NCI-H2081 (cell line): ENCODE measurements at regions not wholly inside any gene's neighbourhood (a gene's known extent, or its start where the extent isn't known, plus 50 kb on each side); places are given as distances from the start of the nearest gene placed in this dataset.

ENCODE experiments used
- DNase-seq, 2 experiments: peaks; one replicate each; lab custom pipeline; 2025; lab: John Stamatoyannopoulos, UW

DNA sequence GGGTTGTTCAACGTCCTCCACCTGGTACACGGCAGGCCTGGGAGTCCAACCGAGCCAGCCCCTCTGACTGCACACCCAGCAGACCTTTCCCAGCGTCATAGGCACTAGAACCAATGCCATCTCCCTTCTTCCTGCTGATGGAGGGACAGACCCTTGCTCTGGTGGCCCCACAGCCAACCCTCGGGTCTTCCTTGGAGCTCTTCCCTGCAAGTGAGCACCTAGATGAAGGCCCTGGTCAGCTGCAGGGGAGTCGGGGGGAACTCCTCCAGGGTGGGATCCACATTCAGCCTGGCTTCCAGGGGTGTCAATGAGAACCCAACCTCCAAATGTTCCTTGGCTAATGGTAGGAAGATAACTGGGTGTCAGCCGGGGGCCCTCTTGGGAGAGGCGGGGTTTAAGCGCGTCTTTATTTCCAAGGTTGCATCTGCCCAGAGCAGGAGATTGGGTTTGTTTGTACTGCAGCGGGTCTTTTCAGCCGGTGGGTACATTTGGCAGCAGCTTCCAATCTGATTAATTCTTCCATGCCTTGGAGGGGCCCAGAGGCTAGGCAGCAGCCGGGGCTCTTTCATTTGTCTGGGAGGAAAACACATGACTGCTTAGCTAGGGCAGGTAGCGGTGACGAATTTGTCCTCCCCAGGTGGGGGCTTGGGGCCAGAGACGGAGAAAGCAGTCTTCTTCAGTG lies 56.0 kb upstream of the SHISAL1 start:
- DNase-seq: no peak

DNA sequence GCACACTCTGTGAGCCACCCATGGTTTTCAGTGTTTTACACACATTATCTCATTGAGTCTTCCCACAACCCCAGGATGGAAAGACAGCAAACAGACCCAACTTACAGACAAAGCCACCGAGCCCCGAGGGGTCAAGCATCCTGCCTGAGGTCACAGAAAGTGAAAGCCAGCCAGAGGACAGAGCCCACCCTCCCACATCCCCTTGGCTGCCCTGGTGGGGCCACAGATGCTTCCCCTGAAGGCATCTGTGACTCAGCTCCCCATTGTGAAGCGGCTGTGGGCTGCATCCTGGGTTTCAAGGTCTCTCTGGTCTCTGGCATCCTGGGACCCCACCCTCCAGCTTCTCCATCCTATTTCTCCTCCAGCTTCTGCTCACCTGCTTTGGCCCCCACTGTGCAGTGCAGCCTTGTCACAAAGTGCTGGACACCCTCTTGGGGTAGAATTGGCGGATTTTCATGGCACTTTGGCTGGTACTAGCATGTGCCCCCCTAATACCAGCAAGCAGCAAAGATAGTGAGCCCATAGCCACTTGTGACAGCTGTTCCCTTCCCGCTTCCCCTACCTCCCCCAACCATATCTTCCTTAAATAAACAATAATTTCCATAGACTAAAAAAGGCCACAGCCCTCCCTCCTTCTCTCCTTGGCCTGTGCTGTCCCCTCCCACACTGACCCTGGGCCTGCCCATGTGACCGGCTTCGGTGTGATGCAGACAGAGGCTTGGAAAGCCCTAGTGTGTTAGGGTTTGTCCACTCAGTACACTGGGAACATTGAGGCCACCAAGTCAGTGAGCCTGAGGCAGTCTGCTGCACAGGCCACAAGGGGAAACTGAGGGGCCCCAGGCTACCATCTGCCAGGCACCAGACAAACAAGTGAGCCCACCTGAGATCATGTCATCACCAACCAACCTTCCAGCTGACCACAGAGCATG lies 53.9 kb upstream of the SHISAL1 start:
- DNase-seq: no peak

DNA sequence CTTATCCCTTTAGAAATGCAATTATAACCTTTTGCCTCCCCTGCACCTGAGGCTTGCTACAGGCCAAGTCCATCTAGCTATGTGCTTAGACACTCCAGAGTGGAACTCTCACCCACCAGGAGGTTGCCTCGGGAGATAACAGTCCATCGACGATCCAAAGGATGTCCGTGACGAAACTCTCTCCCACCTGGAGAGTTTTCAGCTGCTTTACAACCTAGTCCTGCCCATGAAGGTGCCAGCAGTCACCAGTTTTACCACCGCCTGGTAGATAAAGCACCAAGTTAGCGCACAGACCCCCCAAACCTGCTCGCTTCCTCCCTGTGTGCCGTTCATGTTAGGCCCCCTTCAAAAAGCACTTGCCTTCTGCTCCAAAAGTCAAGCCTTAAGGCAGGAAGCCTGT lies 53.1 kb upstream of the SHISAL1 start:
- no peak for DNase-seq

DNA sequence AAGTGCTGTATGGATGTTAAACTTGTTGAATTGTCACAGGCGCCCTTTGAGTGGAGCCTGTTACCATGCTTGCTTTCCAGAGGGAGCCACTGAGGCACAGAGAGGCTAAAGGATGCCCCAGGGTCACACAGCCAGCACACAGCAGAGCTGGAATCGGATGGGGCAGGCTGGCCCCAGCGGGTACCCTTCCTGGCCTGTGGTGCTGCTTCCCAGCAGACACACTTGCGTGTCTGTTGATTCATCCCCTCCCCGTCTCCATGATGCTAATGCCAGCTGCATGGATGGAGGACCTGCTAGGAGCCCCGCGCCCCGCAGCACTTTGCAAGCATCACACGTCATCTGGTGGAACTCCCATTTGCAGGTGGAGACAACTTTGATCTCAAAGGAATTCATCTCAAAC lies 52.4 kb upstream of the SHISAL1 start:
- no peak for DNase-seq

DNA sequence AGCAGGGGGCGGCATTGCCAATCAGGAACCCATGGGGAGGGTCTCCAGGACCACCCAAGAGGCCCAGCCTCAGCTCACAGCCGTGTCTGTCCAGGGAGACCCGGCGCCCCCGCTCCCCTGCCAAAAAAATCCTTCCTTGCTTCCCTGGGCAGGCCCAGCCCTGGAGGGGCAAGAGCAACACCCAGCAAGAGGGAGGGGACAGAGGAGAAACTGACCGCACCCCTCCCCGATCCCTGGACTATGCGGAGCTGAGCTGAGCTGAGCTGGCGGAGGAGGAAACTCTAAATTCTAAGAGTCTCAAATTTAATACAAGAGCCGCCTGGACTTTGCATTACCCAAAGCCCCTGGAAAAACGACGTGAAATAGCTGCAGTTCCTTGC lies 52.0 kb upstream of the SHISAL1 start:
- no peak for DNase-seq

DNA sequence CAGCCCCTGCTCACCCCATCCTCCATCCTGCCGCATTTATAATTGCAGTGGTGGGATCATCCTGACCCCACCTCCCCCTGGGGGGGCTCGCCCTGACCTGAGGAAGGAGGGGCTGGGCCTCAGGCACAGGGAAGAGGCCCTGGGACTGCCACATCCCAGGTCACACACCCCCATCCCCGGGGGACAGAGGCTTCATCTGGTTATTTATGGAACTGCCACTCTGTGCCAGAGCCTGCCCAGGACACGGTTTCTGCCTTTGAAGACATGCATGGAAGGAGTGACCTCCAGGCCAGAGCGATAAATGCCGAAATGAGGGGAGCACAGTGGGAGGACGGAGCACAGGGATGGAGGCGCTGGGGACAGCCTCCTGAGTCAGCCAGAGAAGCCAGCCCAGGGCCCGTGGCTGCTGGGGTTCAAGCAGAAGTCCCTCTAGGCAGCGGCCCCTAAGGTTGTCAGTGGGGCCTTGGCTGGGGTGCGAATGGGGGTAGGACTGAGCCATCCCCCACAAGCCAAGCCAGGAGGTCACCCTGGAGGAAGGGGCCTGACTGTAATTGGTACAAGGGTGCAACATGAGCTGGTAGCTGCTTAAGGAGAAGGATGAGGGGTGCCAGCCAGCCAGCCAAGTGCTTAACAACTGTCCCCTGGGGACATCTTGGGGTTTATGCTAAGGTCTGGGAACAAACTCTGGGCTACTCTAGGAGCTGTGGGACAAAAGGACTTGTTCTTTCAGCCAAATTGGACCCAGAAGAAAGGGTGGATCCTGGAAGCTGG lies 51.4 kb upstream of the SHISAL1 start:
- no peak for DNase-seq

DNA sequence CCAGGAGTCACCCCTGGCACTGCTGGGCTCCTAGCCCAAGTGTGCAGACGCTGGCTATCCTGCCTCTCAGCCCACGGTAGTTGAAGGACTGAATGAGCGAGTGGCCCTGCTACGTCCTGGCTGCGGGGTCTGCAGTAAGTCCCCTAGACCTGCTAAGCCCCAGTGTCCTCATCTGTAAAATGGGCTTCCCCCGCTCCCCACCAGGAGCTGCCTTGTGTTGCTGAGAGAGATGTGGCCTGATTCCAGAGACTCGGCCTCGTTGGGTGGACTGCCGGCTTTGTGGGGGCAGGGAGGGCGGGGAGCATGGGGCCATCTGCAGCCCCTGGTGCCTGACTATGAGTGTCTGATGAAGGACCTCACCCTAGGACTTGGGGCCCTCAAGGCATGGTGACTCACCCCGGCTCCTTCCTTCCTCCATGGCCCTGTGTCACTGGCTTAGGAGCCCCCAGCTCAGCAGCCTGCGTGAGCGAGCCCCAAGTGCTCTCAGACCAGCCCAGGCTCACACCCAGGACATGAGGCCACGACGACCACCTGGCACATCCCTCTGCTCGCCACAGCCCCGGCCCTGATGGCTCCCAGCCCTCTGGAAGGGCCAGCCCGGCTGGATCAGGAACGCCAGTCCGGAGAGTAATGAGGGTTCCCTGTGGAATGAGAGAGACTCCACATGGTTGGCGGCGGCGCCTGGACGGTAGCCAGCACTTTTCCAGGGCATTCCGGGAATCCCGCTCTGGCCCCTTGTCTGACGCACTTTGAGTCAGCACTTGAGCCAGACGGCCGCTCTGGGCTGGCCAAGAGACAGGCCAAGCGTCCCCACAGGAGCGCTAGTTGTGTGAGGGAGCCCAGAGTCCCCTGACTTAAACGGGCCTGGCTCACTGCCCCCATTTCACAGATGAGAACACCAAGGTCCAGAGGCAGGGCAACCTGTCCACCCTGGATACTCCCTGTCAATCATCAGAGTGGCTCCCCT lies 50.5 kb upstream of the SHISAL1 start:
- no peak for DNase-seq

DNA sequence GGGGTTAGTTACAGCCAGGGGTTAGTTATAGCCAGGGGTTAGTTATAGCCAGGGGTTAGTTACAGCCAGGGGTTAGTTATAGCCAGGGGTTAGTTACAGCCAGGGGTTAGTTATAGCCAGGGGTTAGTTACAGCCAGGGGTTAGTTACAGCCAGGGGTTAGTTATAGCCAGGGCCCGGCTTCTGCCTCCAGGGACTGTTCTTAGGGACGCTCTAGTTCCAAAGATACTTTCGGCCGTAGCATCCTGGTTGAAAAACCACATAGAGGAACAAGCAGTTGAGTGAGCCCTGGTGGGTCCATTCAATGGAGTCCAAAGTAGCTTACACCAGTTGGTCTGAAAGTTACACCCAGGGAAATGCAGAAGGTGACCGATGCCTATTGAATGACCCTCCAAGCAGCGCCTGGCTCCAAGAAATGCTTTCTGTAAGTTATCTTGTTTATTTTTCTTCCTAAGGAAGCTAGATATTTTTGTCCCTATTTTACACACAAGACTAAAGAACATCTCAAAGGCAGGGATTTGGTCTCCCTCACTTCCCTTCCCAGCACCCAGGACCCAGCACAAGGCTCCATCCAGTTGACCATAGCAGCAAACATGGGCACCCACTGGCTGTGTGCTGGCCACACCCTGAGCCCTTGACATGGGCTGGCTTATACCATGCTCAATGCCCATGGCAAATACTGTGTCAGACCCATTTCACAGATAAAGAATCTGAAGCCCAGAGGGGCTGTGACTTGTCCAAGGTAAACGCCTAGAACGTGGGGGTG lies 49.7 kb upstream of the SHISAL1 start:
- no peak for DNase-seq
